HEK293 (cell line): ENCODE measurements at regions not wholly inside any gene's neighbourhood (a gene's known extent, or its start where the extent isn't known, plus 50 kb on each side); places are given as distances from the start of the nearest gene placed in this dataset.

Experiments
- BCL11B ChIP-seq: fragments of 450-650 bp; formaldehyde crosslinking; IDR thresholded peaks from 2 replicates; pipeline ENCODE4 v1.5.1; 2016; ENCODE audit warnings: low read depth, missing biosample characterization, missing genetic modification characterization
- CTCF ChIP-seq: fragments of 450-650 bp; formaldehyde crosslinking; IDR thresholded peaks from 2 replicates; pipeline ENCODE4 v1.5.1; 2016; ENCODE audit warnings: missing biosample characterization, missing genetic modification characterization
- ELK4 ChIP-seq: IDR thresholded peaks from 2 replicates; pipeline ENCODE4 v1.6.1; 2011; ENCODE audit warnings: mild to moderate bottlenecking, low read depth, low read length, borderline replicate concordance
- PRDM10 ChIP-seq: fragments of 450-650 bp; formaldehyde crosslinking; IDR thresholded peaks from 2 replicates; pipeline ENCODE4 v1.5.1; 2016; ENCODE audit warnings: missing biosample characterization, missing genetic modification characterization
- PRDM6 ChIP-seq: fragments of 450-650 bp; formaldehyde crosslinking; IDR thresholded peaks from 2 replicates; pipeline ENCODE4 v1.5.1; 2017; ENCODE audit warnings: missing biosample characterization, missing genetic modification characterization
- YY1 ChIP-seq: fragments of 450-650 bp; formaldehyde crosslinking; IDR thresholded peaks from 2 replicates; pipeline ENCODE4 v1.5.1; 2018; ENCODE audit warnings: missing biosample characterization, missing genetic modification characterization
- ZNF175 ChIP-seq: fragments of 450-650 bp; formaldehyde crosslinking; IDR thresholded peaks from 2 replicates; pipeline ENCODE4 v1.5.1; 2016; ENCODE audit warnings: missing biosample characterization, missing genetic modification characterization
- ZNF202 ChIP-seq: fragments of 450-650 bp; formaldehyde crosslinking; IDR thresholded peaks from 2 replicates; pipeline ENCODE4 v1.5.1; 2016; ENCODE audit warnings: missing biosample characterization, missing genetic modification characterization, borderline replicate concordance
- ZNF221 ChIP-seq: fragments of 450-650 bp; formaldehyde crosslinking; IDR thresholded peaks from 2 replicates; pipeline ENCODE4 v1.5.1; 2017; ENCODE audit warnings: missing biosample characterization, missing genetic modification characterization, borderline replicate concordance
- ZNF302 ChIP-seq: fragments of 450-650 bp; formaldehyde crosslinking; IDR thresholded peaks from 2 replicates; pipeline ENCODE4 v1.5.1; 2016; ENCODE audit warnings: missing biosample characterization, missing genetic modification characterization, low read depth
- ZNF600 ChIP-seq: fragments of 450-650 bp; formaldehyde crosslinking; IDR thresholded peaks from 2 replicates; pipeline ENCODE4 v1.5.1; 2016; ENCODE audit warnings: missing biosample characterization, missing genetic modification characterization

GRCh38 chr1:195328681-195329080 lies 1279.6 kb downstream of the KCNT2 start:
- TF ChIP-seq PRDM6 (tag by site-specific recombination) (no peak), ZNF302 (no peak), CTCF (tag by site-specific recombination) (no peak), ZNF221 (tag by site-specific recombination) (no peak), ELK4 (no peak), ZNF175 (tag by site-specific recombination) (no peak), ZNF202 (no peak), ZNF600 (tag by site-specific recombination) (no peak), YY1 (tag by site-specific recombination) (no peak), BCL11B (tag by site-specific recombination) (no peak), PRDM10 (tag by site-specific recombination) (no peak)
